MM.1S (cell line): ENCODE measurements at regions not wholly inside any gene's neighbourhood (a gene's known extent, or its start where the extent isn't known, plus 50 kb on each side); places are given as distances from the start of the nearest gene placed in this dataset.

Source experiments
- EZH2 ChIP-seq: fragments of 300-600 bp; sonication (generic); optimal IDR thresholded peaks from 2 replicates; pipeline ENCODE3; 2017; ENCODE audit warnings: low read depth, mild to moderate bottlenecking, antibody characterized with exemption, low read length, mixed read lengths
- EZH2phosphoT487 ChIP-seq: fragments of 300-600 bp; sonication (generic); IDR thresholded peaks from 2 replicates; pipeline ENCODE4 v1.6.1; 2018; ENCODE audit warnings: antibody characterized with exemption, low read length
- TF ChIP-seq, protein P1 (sequence below): fragments of 300-600 bp; sonication (generic); IDR thresholded peaks from 2 replicates; pipeline ENCODE4 v1.5.1; 2016; ENCODE audit warnings: antibody characterized with exemption, low read length, mixed read lengths

DNA sequence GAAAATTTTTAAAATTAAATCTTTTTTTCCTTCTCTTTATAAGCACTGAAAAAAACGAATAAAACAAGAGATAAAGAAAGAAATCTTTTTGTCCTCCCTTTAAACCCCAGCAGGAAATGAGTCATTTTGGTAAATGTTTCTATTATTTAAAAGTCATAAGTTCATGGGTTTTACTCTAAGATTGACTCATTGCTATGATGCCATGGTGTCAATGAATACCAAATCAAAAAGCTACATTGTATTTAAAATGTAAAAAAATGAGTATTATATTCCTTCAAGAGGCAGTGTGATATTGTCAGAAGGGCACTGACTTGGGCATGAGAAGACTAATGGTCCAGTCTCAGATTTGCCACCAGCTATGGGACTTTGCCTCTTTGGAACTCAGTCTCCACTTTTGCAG lies 303.4 kb upstream of the DNAJC19 start:
- TF ChIP-seq, protein P1, sequence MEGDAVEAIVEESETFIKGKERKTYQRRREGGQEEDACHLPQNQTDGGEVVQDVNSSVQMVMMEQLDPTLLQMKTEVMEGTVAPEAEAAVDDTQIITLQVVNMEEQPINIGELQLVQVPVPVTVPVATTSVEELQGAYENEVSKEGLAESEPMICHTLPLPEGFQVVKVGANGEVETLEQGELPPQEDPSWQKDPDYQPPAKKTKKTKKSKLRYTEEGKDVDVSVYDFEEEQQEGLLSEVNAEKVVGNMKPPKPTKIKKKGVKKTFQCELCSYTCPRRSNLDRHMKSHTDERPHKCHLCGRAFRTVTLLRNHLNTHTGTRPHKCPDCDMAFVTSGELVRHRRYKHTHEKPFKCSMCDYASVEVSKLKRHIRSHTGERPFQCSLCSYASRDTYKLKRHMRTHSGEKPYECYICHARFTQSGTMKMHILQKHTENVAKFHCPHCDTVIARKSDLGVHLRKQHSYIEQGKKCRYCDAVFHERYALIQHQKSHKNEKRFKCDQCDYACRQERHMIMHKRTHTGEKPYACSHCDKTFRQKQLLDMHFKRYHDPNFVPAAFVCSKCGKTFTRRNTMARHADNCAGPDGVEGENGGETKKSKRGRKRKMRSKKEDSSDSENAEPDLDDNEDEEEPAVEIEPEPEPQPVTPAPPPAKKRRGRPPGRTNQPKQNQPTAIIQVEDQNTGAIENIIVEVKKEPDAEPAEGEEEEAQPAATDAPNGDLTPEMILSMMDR: no peak
- TF ChIP-seq EZH2 (no peak), EZH2phosphoT487 (no peak)
